Heart left ventricle (tissue), 13 donors: ENCODE measurements at regions not wholly inside any gene's neighbourhood (a gene's known extent, or its start where the extent isn't known, plus 50 kb on each side); places are given as distances from the start of the nearest gene placed in this dataset.

Experiments used
- CTCF ChIP-seq, 12 donors: fragments of 200-600 bp; sonication (generic) in 4 of 12; IDR thresholded peaks; one replicate each; pipeline versions ENCODE4 v1.5.0 to v1.8.0; 2018 to 2022; ENCODE audit warnings: antibody characterized with exemption in 12 of 12, mild to moderate bottlenecking in 5 of 12
- POLR2A ChIP-seq, 2 donors: fragments of 450-650 bp; IDR thresholded peaks; one replicate each; pipeline ENCODE4 v1.6.1; 2017; ENCODE audit warnings: antibody characterized with exemption in 2 of 2, mild to moderate bottlenecking in 2 of 2, moderate library complexity in 2 of 2
- donor health status: ischemic (EF 13 %, LVEDD 7.1; RV severe dilation, severe dysfunction).
- donor health status: DM: no; HTN: yes; CAD: no.
- donor health status: DM: no; HTN: no; CAD: no.
- donor health status: ischemic (EF 25% LVEDD 6.9; RV normal size, moderate dysfunction).
- donor health status: ischemic (EF 25% LVEDD 5.7; RV mildly dilated, moderate dysfunction).
- donor health status: ischemic (EF 35%, LVEDD 5.7; RV mildly dilated, moderate dysfunction).
- donor health status: nonischemic (EF 11% LVEDD 7.7; RV severe dilation, severe dysfunction).
- donor health status: DM: yes; HTN: yes; CAD: no.
- donor health status: PGD.
- donor health status: ischemic (EF 29% LVEDD 5.4; RV normal size, mild dysfunction).
- donor health status: nonischemic (EF 23%, LVEDD 6.1; RV moderate dilation, normal function).

GRCh38 chr15:98401029-98401428 lies 247.3 kb upstream of the IGF1R start:
- TF ChIP-seq POLR2A (IDR thresholded peaks at IDR 0.05) = no peak
- TF ChIP-seq CTCF (IDR thresholded peaks at IDR 0.05) = no peak
